HEK293 (cell line): ENCODE measurements at regions not wholly inside any gene's neighbourhood (a gene's known extent, or its start where the extent isn't known, plus 50 kb on each side); places are given as distances from the start of the nearest gene placed in this dataset.

Experiments used
- CTCF ChIA-PET: fragments of 350-600 bp; formaldehyde crosslinking; extraction: SDS; loops from one replicate; lab custom pipeline; 2021; ENCODE audit warnings: antibody characterized with exemption; lab: Yijun Ruan, JAX
- POLR2A ChIA-PET: fragments of 300-600 bp; formaldehyde crosslinking; extraction: SDS; loops from one replicate; lab custom pipeline; 2020; ENCODE audit warnings: antibody characterized with exemption, inconsistent platforms; lab: Yijun Ruan, JAX
- H3K27ac ChIP-seq: fragments of 200-500 bp; sonication (Bioruptor generic); 2 replicates; pipeline ENCODE4 v1.5.1; 2014; ENCODE audit warnings: low read depth, low read length, control low read depth, inconsistent platforms; ENCODE audit errors: extremely low read depth
- H3K36me3 ChIP-seq, 2 experiments: fragments of 200-500 bp in 1 of 2; sonication (Bioruptor generic) in 1 of 2; 1 replicate in 1 of 2; 2 replicates in 1 of 2; pipeline ENCODE4 v1.5.1; 2014 to 2017; ENCODE audit warnings: inconsistent platforms in 2 of 2, low read length in 2 of 2; ENCODE audit not compliant: control insufficient read depth in 2 of 2, insufficient read depth in 1 of 2
- H3K4me1 ChIP-seq: fragments of 200-500 bp; sonication (Bioruptor generic); 2 replicates; pipeline ENCODE4 v1.5.1; 2014; ENCODE audit warnings: mild to moderate bottlenecking, low read length, inconsistent platforms; ENCODE audit not compliant: control insufficient read depth, insufficient read depth
- H3K4me3 ChIP-seq: 2 replicates; pipeline ENCODE4 v1.5.1; 2011; ENCODE audit warnings: low read depth, mild to moderate bottlenecking, control low read depth, low read length, moderate library complexity
- H3K9me3 ChIP-seq: fragments of 200-500 bp; sonication (Bioruptor generic); 2 replicates; pipeline ENCODE4 v1.5.1; 2014; ENCODE audit warnings: low read depth, low read length, inconsistent platforms; ENCODE audit not compliant: control insufficient read depth, insufficient read depth
- KLF7 ChIP-seq: fragments of 450-650 bp; formaldehyde crosslinking; IDR thresholded peaks from 2 replicates; pipeline ENCODE4 v1.5.1; 2016; ENCODE audit warnings: missing biosample characterization, missing genetic modification characterization, borderline replicate concordance
- KLF8 ChIP-seq: fragments of 450-650 bp; formaldehyde crosslinking; IDR thresholded peaks from 2 replicates; pipeline ENCODE4 v1.5.1; 2016; ENCODE audit warnings: missing biosample characterization, missing genetic modification characterization
- MZF1 ChIP-seq: fragments of 450-650 bp; formaldehyde crosslinking; IDR thresholded peaks from 2 replicates; pipeline ENCODE4 v1.5.1; 2017; ENCODE audit warnings: missing biosample characterization, missing genetic modification characterization, borderline replicate concordance
- SCRT1 ChIP-seq: fragments of 450-650 bp; formaldehyde crosslinking; IDR thresholded peaks from 2 replicates; pipeline ENCODE4 v1.5.1; 2016; ENCODE audit warnings: missing biosample characterization, missing genetic modification characterization, borderline replicate concordance
- SCRT2 ChIP-seq: fragments of 450-650 bp; formaldehyde crosslinking; IDR thresholded peaks from 2 replicates; pipeline ENCODE4 v1.5.1; 2016; ENCODE audit warnings: missing biosample characterization, missing genetic modification characterization
- ZBTB20 ChIP-seq: fragments of 450-650 bp; formaldehyde crosslinking; IDR thresholded peaks from 2 replicates; pipeline ENCODE4 v1.5.1; 2016; ENCODE audit warnings: missing biosample characterization, missing genetic modification characterization
- ZBTB44 ChIP-seq: fragments of 450-650 bp; IDR thresholded peaks from 2 replicates; pipeline ENCODE4 v1.5.1; 2018; ENCODE audit warnings: missing biosample characterization, mild to moderate bottlenecking, missing genetic modification characterization
- ZFHX2 ChIP-seq: fragments of 450-650 bp; formaldehyde crosslinking; conservative IDR thresholded peaks from 2 replicates; pipeline ENCODE4 v1.5.1; 2016; ENCODE audit warnings: missing biosample characterization, missing genetic modification characterization
- ZFP41 ChIP-seq: fragments of 450-650 bp; formaldehyde crosslinking; IDR thresholded peaks from 2 replicates; pipeline ENCODE4 v1.5.1; 2016; ENCODE audit warnings: missing biosample characterization, missing genetic modification characterization, borderline replicate concordance
- ZIC2 ChIP-seq: fragments of 450-650 bp; formaldehyde crosslinking; IDR thresholded peaks from 2 replicates; pipeline ENCODE4 v1.5.1; 2016; ENCODE audit warnings: missing biosample characterization, missing genetic modification characterization
- ZNF10 ChIP-seq: fragments of 450-650 bp; formaldehyde crosslinking; IDR thresholded peaks from 2 replicates; pipeline ENCODE4 v1.5.1; 2017; ENCODE audit warnings: missing biosample characterization, missing genetic modification characterization
- ZNF266 ChIP-seq: fragments of 450-650 bp; formaldehyde crosslinking; IDR thresholded peaks from 2 replicates; pipeline ENCODE4 v1.5.1; 2016; ENCODE audit warnings: missing biosample characterization, missing genetic modification characterization, low read depth
- ZNF280C ChIP-seq: fragments of 450-650 bp; formaldehyde crosslinking; IDR thresholded peaks from 2 replicates; pipeline ENCODE4 v1.5.1; 2016; ENCODE audit warnings: missing biosample characterization, missing genetic modification characterization
- ZNF354C ChIP-seq: fragments of 450-650 bp; formaldehyde crosslinking; IDR thresholded peaks from 2 replicates; pipeline ENCODE4 v1.5.1; 2016; ENCODE audit warnings: missing biosample characterization, missing genetic modification characterization, low read depth, borderline replicate concordance
- ZNF362 ChIP-seq: fragments of 450-650 bp; formaldehyde crosslinking; IDR thresholded peaks from 2 replicates; pipeline ENCODE4 v1.5.1; 2016; ENCODE audit warnings: missing biosample characterization, missing genetic modification characterization
- ZNF423 ChIP-seq: fragments of 450-650 bp; formaldehyde crosslinking; IDR thresholded peaks from 2 replicates; pipeline ENCODE4 v1.5.1; 2016; ENCODE audit warnings: missing biosample characterization, missing genetic modification characterization
- ZNF521 ChIP-seq: fragments of 450-650 bp; formaldehyde crosslinking; IDR thresholded peaks from 2 replicates; pipeline ENCODE4 v1.5.1; 2017; ENCODE audit warnings: missing biosample characterization, mild to moderate bottlenecking, missing genetic modification characterization
- ZNF580 ChIP-seq: fragments of 450-650 bp; formaldehyde crosslinking; IDR thresholded peaks from 2 replicates; pipeline ENCODE4 v1.5.1; 2016; ENCODE audit warnings: missing biosample characterization, missing genetic modification characterization
- ZNF837 ChIP-seq: fragments of 450-650 bp; formaldehyde crosslinking; IDR thresholded peaks from 2 replicates; pipeline ENCODE4 v1.5.1; 2016; ENCODE audit warnings: missing biosample characterization, missing genetic modification characterization
- ZSCAN5A ChIP-seq: fragments of 450-650 bp; formaldehyde crosslinking; IDR thresholded peaks from 2 replicates; pipeline ENCODE4 v1.5.1; 2016; ENCODE audit warnings: missing biosample characterization, missing genetic modification characterization

- H3K27ac ChIP-seq, result no peak overlapping the region
- TF ChIP-seq SCRT2 (tag by site-specific recombination), result no peak
- ChIA-PET CTCF (no interaction called here), POLR2A (no interaction called here)
- no peaks in the 10 kb centered on the region for H3K4me1 ChIP-seq
- H3K4me3 ChIP-seq, result no peak overlapping the region
- no peaks in the 10 kb centered on the region for H3K9me3 ChIP-seq
- no peaks in the 10 kb centered on the region for H3K36me3 ChIP-seq
Observed at GRCh38 chr1:101333186-101333585, 96.4 kb downstream of the S1PR1 start.

- ChIA-PET POLR2A (no interaction called here), CTCF (interaction anchor here (1.8 to 2.2 kb wide), 2 partner anchors 19 to 29 kb away, joined by 5 to 7 read pairs; no protein-coding TSS in a partner anchor)
- no peak for TF ChIP-seq ZNF354C (tag by site-specific recombination)
- TF ChIP-seq MZF1, result no peak
- TF ChIP-seq ZNF280C (tag by site-specific recombination), result no peak
- TF ChIP-seq ZNF362 (tag by site-specific recombination), result no peak
- TF ChIP-seq ZNF521 (tag by site-specific recombination), result no peak
- TF ChIP-seq ZNF580 (tag by site-specific recombination), result no peak
- TF ChIP-seq ZFHX2 (tag by site-specific recombination), result no peak
- no peak for TF ChIP-seq ZFP41 (tag by site-specific recombination)
- TF ChIP-seq ZSCAN5A (tag by site-specific recombination), result no peak
- TF ChIP-seq ZNF423 (tag by site-specific recombination), result no peak
- no peak for TF ChIP-seq SCRT1 (tag by site-specific recombination)
- no peak for TF ChIP-seq ZNF837 (tag by site-specific recombination)
- TF ChIP-seq ZIC2 (tag by site-specific recombination), result no peak
- TF ChIP-seq ZBTB20, result no peak
- no peak for TF ChIP-seq KLF8 (tag by site-specific recombination)
- no peak for TF ChIP-seq ZBTB44
- no peak for TF ChIP-seq ZNF10 (tag by site-specific recombination)
- TF ChIP-seq KLF7 (tag by site-specific recombination), result no peak
- no peak for TF ChIP-seq ZNF266
- no peak overlapping the region for H3K27ac ChIP-seq
- no peak overlapping the region for H3K4me3 ChIP-seq
- no peaks in the 10 kb centered on the region for H3K36me3 ChIP-seq
- H3K9me3 ChIP-seq, result no peaks in the 10 kb centered on the region
- no peaks in the 10 kb centered on the region for H3K4me1 ChIP-seq
Observed at GRCh38 chr1:101337968-101338367, 101.1 kb downstream of the S1PR1 start.
